ENCODE measurements at regions not wholly inside any gene's neighbourhood (a gene's known extent, or its start where the extent isn't known, plus 50 kb on each side); places are given as distances from the start of the nearest gene placed in this dataset.
A peak's percentile ranks its signal among the peaks of the same experiment; 100 is the strongest.

DNA sequence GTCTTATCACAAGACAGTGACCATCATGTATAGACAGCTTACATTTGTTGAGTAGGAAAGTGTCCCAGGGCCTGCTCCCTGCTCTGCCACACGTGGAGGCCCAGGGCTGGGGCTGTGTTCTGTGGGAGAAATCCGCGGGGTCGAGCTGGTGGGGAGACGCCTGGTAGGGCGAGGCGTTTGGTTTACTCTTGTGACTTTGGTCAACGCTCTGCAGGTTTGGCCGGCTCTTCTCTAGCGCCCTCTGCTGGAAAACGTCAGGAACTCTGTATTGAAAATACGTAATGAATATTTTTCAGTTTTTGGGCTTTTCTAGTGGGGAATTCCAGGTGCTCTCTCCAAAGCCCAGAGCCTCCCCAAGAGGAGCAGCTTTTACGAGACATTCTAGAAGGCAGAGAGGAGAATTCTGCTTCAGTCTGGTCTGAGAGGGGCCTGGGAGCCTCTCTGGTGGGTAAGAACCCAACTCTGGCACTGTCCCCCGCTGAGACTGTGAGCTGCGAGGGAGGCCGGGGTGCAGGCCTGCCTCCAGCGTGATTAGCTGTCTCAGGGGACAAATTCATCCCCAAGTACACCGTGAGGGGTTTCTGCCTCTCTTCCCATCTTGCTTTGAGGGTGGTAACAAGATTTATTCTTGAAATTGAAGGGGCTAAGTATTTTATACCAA is 112.6 kb upstream of the RALGAPA2 start:
- DNase-seq (ENCODE audit: low spot score), result no peak
- no peaks in the 10 kb centered on the region for H3K27me3 ChIP-seq (replicated peaks; ENCODE audit: insufficient read depth)
- TF ChIP-seq, protein P1, sequence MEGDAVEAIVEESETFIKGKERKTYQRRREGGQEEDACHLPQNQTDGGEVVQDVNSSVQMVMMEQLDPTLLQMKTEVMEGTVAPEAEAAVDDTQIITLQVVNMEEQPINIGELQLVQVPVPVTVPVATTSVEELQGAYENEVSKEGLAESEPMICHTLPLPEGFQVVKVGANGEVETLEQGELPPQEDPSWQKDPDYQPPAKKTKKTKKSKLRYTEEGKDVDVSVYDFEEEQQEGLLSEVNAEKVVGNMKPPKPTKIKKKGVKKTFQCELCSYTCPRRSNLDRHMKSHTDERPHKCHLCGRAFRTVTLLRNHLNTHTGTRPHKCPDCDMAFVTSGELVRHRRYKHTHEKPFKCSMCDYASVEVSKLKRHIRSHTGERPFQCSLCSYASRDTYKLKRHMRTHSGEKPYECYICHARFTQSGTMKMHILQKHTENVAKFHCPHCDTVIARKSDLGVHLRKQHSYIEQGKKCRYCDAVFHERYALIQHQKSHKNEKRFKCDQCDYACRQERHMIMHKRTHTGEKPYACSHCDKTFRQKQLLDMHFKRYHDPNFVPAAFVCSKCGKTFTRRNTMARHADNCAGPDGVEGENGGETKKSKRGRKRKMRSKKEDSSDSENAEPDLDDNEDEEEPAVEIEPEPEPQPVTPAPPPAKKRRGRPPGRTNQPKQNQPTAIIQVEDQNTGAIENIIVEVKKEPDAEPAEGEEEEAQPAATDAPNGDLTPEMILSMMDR (IDR thresholded peaks at IDR 0.05), result peak; percentile 78

DNA sequence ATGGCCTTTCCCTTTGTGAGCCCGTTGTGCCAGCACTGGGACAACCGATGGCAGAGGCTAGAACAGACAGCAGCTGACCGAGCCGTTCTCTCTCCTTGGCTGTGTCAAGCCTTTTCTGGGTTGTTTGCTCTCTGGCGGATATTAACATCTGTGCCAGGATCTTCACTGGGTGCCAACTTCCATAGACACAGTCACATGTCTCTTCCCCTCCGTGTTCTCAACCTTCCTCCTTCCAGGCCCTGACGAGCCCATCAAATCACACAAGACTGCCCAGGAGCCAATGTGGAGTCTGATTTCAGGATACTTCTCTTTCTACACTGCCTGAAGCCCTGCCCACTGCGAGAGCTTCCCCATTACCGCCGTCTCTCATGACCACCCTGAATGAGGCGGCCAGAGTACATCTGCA is 111.0 kb upstream of the RALGAPA2 start:
- TF ChIP-seq, protein P1 (IDR thresholded peaks at IDR 0.05), result no peak
- Histone ChIP-seq H3K27ac (no peak overlapping the region), H3K4me1 (ENCODE audit: control insufficient read depth in 1 of 2, low read depth in 2 of 2) (no peaks in the 10 kb centered on the region), H3K36me3 (no peaks in the 10 kb centered on the region), H3K9me3 (no peaks in the 10 kb centered on the region), H3K4me3 (no peak overlapping the region), H3K27me3 (replicated peaks; ENCODE audit: insufficient read depth) (no peaks in the 10 kb centered on the region)
- DNase-seq (ENCODE audit: low spot score), result no peak
- ATAC-seq (ENCODE audit: insufficient number of reproducible peaks, low FRiP score, low read depth), result no peak

More for the DNA sequence above, 112.6 kb upstream of the RALGAPA2 start:
- no peaks in the 10 kb centered on the region for H3K36me3 ChIP-seq
- H3K4me3 ChIP-seq, result no peak overlapping the region
- H3K27ac ChIP-seq, result no peak overlapping the region
- no peaks in the 10 kb centered on the region for H3K9me3 ChIP-seq
- no peaks in the 10 kb centered on the region for H3K4me1 ChIP-seq (ENCODE audit: control insufficient read depth in 1 of 2, low read depth in 2 of 2)
- ATAC-seq (ENCODE audit: insufficient number of reproducible peaks, low FRiP score, low read depth), result peak; percentile 46

DNA sequence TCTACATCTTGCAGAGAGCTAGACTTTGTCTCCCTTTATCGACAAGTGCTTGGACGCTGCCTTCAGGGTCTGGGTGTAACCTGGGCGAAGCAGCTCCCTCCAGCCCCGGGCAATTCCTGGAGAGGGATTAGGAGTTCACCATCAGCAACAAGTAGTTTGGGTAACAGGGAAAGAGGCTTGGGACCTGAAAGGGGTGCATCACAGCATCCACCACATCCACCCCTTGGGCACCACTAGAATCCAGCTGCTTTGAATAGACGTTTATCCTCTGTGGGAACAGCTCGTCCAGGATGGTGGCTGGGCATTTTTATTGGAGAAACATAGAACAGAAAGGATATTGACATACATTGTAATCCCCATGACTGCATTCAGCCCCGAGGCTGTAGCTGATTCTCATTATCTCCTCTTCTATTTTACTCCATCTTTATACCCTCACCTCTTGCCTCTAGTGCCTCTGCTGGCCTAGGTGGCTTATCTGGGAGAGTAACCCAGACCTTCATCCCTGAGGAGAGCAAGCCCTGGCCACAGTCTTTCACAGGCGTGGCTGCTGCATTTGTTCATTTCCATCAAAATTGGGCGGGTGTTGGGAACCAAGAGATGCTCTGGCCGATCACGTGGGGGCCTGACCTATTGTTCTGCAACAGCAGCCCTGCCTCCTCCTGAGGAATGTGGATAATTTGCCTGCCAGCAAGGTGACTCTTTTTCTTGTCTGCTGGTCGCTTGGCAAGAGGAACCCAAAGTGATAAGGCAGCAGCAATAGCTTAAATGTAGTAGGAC is 109.2 kb upstream of the RALGAPA2 start:
- no peak for ATAC-seq (ENCODE audit: insufficient number of reproducible peaks, low FRiP score, low read depth)
- DNase-seq (ENCODE audit: low spot score), result no peak
- no peaks in the 10 kb centered on the region for H3K9me3 ChIP-seq
- H3K4me3 ChIP-seq, result no peak overlapping the region
- no peak overlapping the region for H3K27ac ChIP-seq
- H3K36me3 ChIP-seq, result no peaks in the 10 kb centered on the region
- no peaks in the 10 kb centered on the region for H3K27me3 ChIP-seq (replicated peaks; ENCODE audit: insufficient read depth)
- TF ChIP-seq, protein P1 (IDR thresholded peaks at IDR 0.05), result no peak
- no peaks in the 10 kb centered on the region for H3K4me1 ChIP-seq (ENCODE audit: control insufficient read depth in 1 of 2, low read depth in 2 of 2)

DNA sequence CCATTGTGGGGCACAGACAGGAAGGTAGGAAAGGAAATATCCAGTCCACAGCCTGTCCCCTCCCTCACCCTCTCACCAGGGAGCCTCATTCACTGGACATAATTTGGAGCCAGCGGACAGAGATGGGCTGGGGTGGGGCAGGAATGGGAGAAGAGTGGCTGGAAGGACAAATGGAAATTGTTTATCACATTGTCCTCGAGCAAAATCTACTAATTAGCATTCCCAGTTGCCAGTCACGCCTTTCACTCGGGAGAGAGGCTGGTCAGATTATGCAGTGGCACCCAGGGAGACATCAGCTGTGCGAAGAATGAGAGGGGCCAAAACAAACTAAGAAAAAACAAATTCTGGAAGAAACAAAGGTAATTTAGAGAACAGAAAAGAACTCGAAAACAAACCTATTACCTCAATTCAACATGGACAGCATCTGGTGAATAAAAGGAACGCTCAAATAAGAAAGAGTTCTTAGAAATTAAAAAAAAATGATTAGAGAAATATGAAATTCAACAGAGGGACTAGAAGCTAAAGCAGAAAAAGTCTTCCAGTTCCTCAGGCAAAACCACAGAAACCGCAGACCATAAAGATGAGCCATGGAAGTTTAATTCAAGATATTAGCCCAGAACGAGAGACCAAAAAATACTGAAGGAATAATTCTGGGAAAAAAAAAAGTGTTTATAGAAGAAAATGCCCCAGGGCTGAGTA is 108.5 kb upstream of the RALGAPA2 start:
- Histone ChIP-seq H3K4me1 (ENCODE audit: control insufficient read depth in 1 of 2, low read depth in 2 of 2) (no peaks in the 10 kb centered on the region), H3K4me3 (no peak overlapping the region), H3K27ac (no peak overlapping the region), H3K27me3 (replicated peaks; ENCODE audit: insufficient read depth) (no peaks in the 10 kb centered on the region), H3K9me3 (no peaks in the 10 kb centered on the region), H3K36me3 (no peaks in the 10 kb centered on the region)
- no peak for ATAC-seq (ENCODE audit: insufficient number of reproducible peaks, low FRiP score, low read depth)
- TF ChIP-seq, protein P1 (IDR thresholded peaks at IDR 0.05), result no peak
- DNase-seq (ENCODE audit: low spot score), result no peak

DNA sequence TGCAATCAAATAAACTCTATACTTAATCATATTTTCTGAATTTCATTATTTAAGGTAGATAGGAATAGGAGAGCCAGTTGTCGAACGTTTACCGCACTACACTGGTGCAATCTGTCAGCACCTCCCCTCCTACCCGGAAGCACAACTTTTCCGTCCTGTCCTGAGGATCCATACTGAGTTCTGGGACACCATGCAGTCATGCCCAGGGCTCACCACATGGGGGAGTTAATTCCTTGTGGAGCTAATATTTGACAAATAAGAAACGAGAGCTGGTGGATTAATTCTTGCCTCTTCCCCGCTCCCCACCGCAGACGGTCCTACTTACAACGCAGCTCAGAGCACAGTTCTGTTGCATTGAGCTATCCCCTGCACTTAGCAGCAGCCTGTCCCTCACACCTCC is 107.7 kb upstream of the RALGAPA2 start:
- no peaks in the 10 kb centered on the region for H3K4me1 ChIP-seq (ENCODE audit: control insufficient read depth in 1 of 2, low read depth in 2 of 2)
- H3K36me3 ChIP-seq, result no peaks in the 10 kb centered on the region
- DNase-seq (ENCODE audit: low spot score), result no peak
- H3K9me3 ChIP-seq, result no peaks in the 10 kb centered on the region
- no peak overlapping the region for H3K4me3 ChIP-seq
- no peaks in the 10 kb centered on the region for H3K27me3 ChIP-seq (replicated peaks; ENCODE audit: insufficient read depth)
- TF ChIP-seq, protein P1 (IDR thresholded peaks at IDR 0.05), result no peak
- no peak for ATAC-seq (ENCODE audit: insufficient number of reproducible peaks, low FRiP score, low read depth)
- no peak overlapping the region for H3K27ac ChIP-seq
